SK-N-MC (cell line): ENCODE measurements at regions not wholly inside any gene's neighbourhood (a gene's known extent, or its start where the extent isn't known, plus 50 kb on each side); places are given as distances from the start of the nearest gene placed in this dataset.

ENCODE experiments used
- EZH2 ChIP-seq: fragments of 200-600 bp; sonication (generic); IDR thresholded peaks from one replicate; pipeline ENCODE4 v1.6.1; 2017; ENCODE audit warnings: antibody characterized with exemption
- POLR2AphosphoS5 ChIP-seq: IDR thresholded peaks from 2 replicates; pipeline ENCODE4 v1.6.1; 2012; ENCODE audit warnings: mild to moderate bottlenecking, low read depth, low read length, borderline replicate concordance

DNA sequence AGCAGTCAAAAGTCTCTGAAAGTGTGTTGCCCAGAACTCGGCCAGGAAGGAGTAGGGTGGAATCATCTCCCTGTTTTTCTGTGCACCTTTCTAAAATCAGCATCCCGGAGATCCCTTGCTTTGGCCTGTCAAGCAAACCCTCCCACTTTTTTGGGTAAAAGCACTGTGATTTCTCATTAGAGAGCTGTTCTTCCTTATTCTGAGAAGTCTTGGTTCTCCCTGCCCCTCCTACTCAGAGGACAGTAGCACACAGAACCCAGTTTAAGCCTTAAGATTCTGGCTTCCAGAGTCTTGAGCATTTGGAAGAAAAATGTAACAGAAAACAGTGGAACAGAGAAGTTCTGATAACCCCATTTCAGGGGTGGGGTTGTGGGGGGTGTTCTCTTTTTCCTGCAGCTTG is 52.6 kb upstream of the KATNAL1 start:
- TF ChIP-seq POLR2AphosphoS5 (no peak), EZH2 (no peak)
